Right cardiac atrium (tissue), 5 donors: ENCODE measurements at regions not wholly inside any gene's neighbourhood (a gene's known extent, or its start where the extent isn't known, plus 50 kb on each side); places are given as distances from the start of the nearest gene placed in this dataset.

Experiments used
- ATAC-seq, 2 donors: fragments of 200-7000 bp; cut with Tn5 transposase; one replicate each; pipeline versions ENCODE4 v1.8.0 to v1.9.1; 2020; ENCODE audit warnings: moderate library complexity in 2 of 2, mild to moderate bottlenecking in 1 of 2
- DNase-seq, 3 donors: peaks; one replicate each; pipeline ENCODE4 v3.0.0-alpha.2; 2020
- H3K27ac ChIP-seq: one replicate; pipeline ENCODE4 v1.5.1; 2013; ENCODE audit warnings: mild to moderate bottlenecking, low read length, control low read depth, moderate library complexity
- H3K27me3 ChIP-seq: one replicate; pipeline ENCODE4 v1.6.1; 2013; ENCODE audit not compliant: control insufficient read depth, insufficient read depth
- H3K4me1 ChIP-seq: one replicate; pipeline ENCODE4 v1.6.1; 2013; ENCODE audit warnings: low read length; ENCODE audit not compliant: control insufficient read depth, insufficient read depth
- H3K4me3 ChIP-seq: one replicate; pipeline ENCODE4 v1.5.1; 2013; ENCODE audit warnings: low read length, control low read depth
- H3K9me3 ChIP-seq: one replicate; pipeline ENCODE4 v1.6.1; 2013; ENCODE audit warnings: low read length; ENCODE audit not compliant: control insufficient read depth
- WGBS: extraction: QIAGEN DNeasy Blood & Tissue Kit; methylation state at CpG from one replicate; pipeline ENCODE4 v1.1.7; 2013; 5-methylcytosine and 5-hydroxymethylcytosine counted together
- intact Hi-C, 4 donors: fragments of 100-400 bp; cut with DNase I; formaldehyde crosslinking; loops; one replicate each; pipeline versions ENCODE4 v1.11.0 to v1.14.0; 2022 to 2023
- donor health status: healthy with polysubstance abuse.
- donor health status: DM: no; HTN: yes; CAD: no.
- donor health status: DM: no; HTN: no; CAD: no.
- donor health status: DM: no; HTN: yes; CAD: no; lungs with severe emphysema.
- donor health status: DM: yes; HTN: yes; CAD: no.

DNA sequence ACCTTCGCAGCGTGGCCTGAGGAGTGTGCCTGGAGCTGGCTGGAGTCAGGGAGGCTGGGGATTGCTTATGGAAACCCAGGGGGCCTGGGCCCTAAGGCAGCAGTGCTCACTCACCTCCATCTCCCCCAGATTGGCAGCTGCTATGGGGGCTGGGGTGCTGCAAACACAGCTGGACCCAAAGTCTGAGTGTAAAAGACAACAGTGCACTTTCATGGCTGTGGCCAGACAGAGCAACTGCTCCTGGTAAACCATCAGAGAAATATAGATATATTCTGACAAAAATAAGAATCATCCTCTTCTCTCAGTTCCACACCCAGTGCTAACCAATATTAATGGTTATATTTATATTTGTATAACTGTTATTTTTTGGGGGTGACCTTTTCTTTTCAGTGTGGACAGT, 123.9 kb downstream of the TENT4A start:
- no peak for DNase-seq
- ATAC-seq: no peak
- Histone ChIP-seq H3K27ac (no peak overlapping the region), H3K4me1 (no peaks in the 10 kb centered on the region), H3K4me3 (no peak overlapping the region), H3K27me3 (no peaks in the 10 kb centered on the region), H3K9me3 (peaks cover 3% of the 10 kb centered on the region)
- intact Hi-C loops: no loop called here
- 31% methylated on average over 2 of the region's 2 CpGs for WGBS

DNA sequence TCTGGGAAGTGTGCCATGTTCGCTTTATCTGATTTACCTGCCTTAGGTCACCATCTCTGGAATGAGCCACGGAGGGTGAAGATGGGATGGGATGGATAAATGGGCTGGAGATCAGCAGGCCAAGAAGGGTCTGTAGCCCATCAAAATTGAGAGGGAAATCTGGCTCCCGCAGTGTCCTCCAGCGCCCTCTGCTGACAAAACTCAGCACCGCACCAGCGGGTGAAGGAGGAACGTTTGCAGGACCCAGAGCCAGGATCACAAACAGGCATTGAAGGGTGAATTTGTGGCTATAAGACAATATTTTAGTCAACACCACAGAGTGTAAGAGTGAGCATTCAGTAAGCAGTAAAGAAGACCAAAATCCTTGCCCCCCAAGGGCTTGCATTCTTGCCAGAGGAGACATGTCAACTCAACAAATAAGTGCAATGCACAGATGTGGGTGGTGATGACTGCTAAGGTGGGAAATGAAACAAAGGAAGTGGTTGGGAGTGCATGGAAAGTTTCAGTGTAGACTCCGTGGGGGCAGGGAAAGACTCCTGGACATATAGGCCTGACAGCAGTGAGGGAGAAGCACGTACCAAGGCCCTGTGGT, 124.4 kb downstream of the TENT4A start:
- no peak for ATAC-seq
- Histone ChIP-seq H3K4me1 (no peaks in the 10 kb centered on the region), H3K27me3 (no peaks in the 10 kb centered on the region), H3K9me3 (peaks cover 3% of the 10 kb centered on the region), H3K4me3 (no peak overlapping the region), H3K27ac (no peak overlapping the region)
- intact Hi-C loops: no loop called here
- 48% methylated on average over 9 of the region's 9 CpGs for WGBS
- DNase-seq: peak in 1 of 3 donors; percentile 62

DNA sequence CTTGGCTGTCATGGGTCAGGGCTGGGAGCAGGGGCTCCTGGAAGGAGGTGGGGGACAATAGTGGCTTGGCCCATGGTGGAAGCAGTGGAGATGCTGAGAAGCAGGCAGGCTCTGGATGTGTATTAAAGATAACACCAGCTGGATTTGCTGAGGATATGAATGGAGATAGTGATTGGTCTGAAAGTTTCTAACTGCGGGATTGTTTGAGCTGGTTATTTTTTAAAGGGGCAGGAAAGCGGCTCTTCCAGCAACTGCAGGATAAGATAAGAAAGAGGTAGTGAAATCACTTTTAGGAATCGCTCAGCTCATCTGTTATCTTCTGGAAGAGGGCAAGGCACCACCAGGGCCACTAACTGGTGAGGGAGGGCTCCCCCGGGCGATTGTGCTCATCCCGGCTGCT, 125.5 kb downstream of the TENT4A start:
- H3K27ac ChIP-seq: no peak overlapping the region
- H3K9me3 ChIP-seq: peaks cover 3% of the 10 kb centered on the region
- H3K4me3 ChIP-seq: no peak overlapping the region
- no peaks in the 10 kb centered on the region for H3K27me3 ChIP-seq
- H3K4me1 ChIP-seq: no peaks in the 10 kb centered on the region
- DNase-seq (no peak), ATAC-seq (no peak)
- intact Hi-C loops: no loop called here
- WGBS: 21% methylated on average over 6 of the region's 6 CpGs

DNA sequence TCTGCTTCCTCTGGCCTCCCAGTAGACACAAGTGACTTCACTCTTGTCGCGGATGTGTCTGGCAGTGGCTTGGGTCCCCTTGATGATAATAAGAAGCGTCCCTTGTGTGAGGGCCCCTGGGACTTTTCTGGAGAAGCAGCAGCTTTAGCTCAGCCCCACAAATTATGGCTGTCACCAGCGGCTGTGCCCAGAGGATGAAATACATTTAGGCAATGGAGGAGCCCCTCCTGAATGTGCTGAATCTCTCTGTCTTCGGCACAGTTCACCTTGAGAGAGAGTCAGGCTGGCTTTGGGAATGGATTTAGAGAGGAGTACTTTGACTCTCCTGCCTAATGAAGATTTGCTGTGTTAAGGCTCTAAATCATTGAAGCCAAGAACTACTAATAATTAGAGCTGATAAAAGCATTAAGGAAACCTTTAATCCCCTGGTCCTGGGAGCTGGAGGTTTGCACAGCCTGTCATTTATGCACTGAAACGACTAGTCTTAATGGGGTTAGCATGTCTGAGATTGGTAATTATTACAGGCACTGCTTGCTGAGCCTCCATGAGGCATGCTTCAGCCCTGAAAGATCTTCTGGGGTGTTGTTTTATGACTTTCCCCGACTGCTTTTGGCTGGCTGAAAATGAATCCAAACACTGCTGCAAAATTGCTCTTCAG, 127.0 kb downstream of the TENT4A start:
- ATAC-seq: no peak
- H3K4me1 ChIP-seq: no peaks in the 10 kb centered on the region
- peaks cover 3% of the 10 kb centered on the region for H3K9me3 ChIP-seq
- H3K27me3 ChIP-seq: no peaks in the 10 kb centered on the region
- no peak for DNase-seq
- H3K27ac ChIP-seq: no peak overlapping the region
- intact Hi-C loops: no loop called here
- H3K4me3 ChIP-seq: no peak overlapping the region
- 48% methylated on average over 7 of the region's 7 CpGs for WGBS

DNA sequence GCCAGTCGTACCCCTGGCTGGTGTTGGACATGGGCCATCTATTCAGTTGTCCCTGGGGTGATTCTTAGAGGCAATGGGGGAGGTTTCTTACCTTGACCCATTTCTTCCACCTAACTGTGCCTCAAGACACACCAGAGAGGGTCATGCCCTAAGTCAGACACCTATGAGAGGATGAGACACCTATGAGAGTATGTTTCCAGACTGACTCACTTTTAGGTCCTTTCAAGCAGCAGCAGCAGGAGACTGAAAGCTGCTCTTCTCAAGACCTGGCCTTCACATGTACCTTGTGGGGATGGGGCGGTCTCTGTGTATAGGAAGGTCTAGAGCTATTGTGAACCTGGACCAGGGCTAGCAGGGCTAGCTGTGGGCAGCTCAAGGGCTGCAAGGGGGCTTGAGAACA, 130.1 kb downstream of the TENT4A start:
- WGBS: 82% methylated on average over 2 of the region's 2 CpGs
- H3K4me3 ChIP-seq: no peak overlapping the region
- intact Hi-C loops: no loop called here

DNA sequence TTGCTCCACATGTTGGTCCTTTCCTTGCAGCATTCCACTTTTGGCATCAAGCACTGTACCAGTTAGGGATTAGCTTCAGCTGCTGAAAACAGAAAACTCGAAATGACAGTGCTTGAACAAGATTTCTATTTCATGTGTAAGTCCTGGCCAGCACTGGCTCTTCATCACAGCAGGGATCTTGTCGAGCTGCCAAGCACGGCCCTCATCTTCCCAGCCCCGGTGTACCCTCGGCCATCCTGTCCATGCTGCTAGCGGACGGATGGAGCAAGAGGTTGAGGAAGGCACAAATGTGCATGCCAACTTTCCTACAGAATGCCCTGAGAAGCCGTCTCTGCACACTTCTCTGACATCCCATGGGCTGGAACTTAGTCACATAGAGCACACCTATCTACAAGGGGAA, 130.6 kb downstream of the TENT4A start:
- 81% methylated on average over 8 of the region's 8 CpGs for WGBS
- ATAC-seq: no peak
- no peak overlapping the region for H3K27ac ChIP-seq
- no peaks in the 10 kb centered on the region for H3K9me3 ChIP-seq
- DNase-seq: no peak
- intact Hi-C loops: no loop called here
- H3K4me1 ChIP-seq: no peaks in the 10 kb centered on the region
- H3K27me3 ChIP-seq: no peaks in the 10 kb centered on the region
- H3K4me3 ChIP-seq: no peak overlapping the region

More for the DNA sequence above, 130.1 kb downstream of the TENT4A start:
- H3K27ac ChIP-seq: no peak overlapping the region
- no peaks in the 10 kb centered on the region for H3K9me3 ChIP-seq
- DNase-seq (no peak), ATAC-seq (no peak)
- no peaks in the 10 kb centered on the region for H3K4me1 ChIP-seq
- H3K27me3 ChIP-seq: no peaks in the 10 kb centered on the region

DNA sequence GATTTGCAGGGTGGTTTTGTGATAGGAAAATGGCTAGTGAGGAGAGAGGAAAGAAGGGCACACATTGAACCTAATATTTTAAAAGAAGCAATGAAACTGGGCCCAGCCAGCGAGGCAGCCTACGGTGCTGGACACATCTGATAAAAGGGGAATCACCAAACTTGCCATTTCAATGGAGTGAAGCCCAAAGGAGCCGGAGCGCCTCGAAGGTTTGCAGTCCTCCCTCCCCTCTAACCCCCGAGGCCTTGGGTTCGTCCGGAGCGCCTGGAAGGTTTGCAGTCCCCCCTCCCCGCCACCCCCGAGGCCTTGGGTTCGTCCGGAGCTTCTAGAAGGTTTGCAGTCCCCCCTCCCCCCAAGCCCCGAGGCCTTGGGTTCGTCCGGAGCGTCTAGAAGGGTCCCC, 132.6 kb downstream of the TENT4A start:
- Histone ChIP-seq H3K27ac (no peak overlapping the region), H3K27me3 (no peaks in the 10 kb centered on the region), H3K4me3 (no peak overlapping the region), H3K9me3 (no peaks in the 10 kb centered on the region), H3K4me1 (no peaks in the 10 kb centered on the region)
- 87% methylated on average over 17 of the region's 17 CpGs for WGBS
- no peak for DNase-seq
- intact Hi-C loops: no loop called here
- ATAC-seq: no peak

DNA sequence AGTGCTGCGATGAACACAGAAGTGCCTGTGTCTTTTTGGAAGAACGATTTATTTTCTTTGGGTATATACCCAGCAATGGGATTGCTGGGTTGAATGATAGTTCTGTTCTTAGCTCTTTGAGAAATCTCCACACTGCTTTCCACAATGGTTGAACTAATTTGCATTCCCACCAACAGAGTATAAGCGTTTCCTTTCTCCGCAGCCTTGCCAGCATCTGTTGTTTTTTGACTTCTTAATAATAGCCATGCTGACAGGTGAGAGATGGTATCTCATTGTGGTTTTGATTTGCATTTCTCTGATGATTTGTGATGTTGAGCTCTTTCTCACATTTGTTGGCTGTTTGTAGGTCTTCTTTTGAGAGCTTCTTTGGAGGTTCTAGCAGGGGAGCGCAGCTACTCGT, 134.6 kb downstream of the TENT4A start:
- intact Hi-C loops: no loop called here

DNA sequence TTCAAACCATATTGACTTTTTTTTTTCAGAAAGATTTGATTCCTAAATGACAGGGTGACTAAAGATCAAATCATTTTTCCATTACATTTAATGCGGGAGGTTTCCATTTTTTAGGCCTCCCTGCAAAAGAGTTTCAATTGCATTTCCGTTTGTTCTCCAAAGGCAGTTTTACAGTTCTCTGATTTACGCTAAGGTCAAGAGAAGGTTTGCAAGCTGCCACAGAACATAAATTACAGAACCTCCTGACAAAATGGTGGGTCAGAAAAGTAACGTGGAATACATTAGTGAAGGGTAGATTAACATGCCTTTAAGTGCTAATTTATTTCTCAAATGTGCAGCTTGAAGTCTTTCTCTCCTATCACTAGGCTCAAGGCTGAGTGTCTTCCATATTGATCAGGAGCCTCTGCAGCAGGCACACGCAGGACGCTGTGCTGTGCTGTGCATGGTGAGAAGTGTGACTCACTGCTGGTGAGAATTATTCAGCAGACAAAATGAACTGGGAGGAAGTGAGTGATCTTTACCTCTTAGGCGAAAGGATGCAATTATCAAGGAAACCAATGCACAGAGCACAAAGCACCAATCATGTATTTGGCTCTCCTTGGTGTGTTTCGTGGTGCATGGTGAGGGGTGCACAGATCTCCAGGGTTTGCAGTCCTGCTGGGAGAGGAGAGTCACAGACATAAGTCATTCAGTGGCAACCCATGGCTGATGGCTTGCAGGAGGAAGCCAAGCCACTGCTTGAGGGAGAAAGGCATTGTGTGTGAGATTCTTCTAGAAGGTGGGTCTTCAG, 136.3 kb downstream of the TENT4A start:
- Histone ChIP-seq H3K4me1 (no peaks in the 10 kb centered on the region), H3K9me3 (peaks cover 4% of the 10 kb centered on the region), H3K4me3 (no peak overlapping the region), H3K27ac (no peak overlapping the region), H3K27me3 (no peaks in the 10 kb centered on the region)
- DNase-seq (no peak), ATAC-seq (no peak)
- 75% methylated on average over 8 of the region's 8 CpGs for WGBS
- intact Hi-C loops: no loop called here

More for the DNA sequence above, 134.6 kb downstream of the TENT4A start:
- H3K27ac ChIP-seq: no peak overlapping the region
- DNase-seq (no peak), ATAC-seq (no peak)
- WGBS: 88% methylated on average over 6 of the region's 6 CpGs
- H3K4me1 ChIP-seq: no peaks in the 10 kb centered on the region
- no peaks in the 10 kb centered on the region for H3K27me3 ChIP-seq
- H3K4me3 ChIP-seq: no peak overlapping the region
- peaks cover 4% of the 10 kb centered on the region for H3K9me3 ChIP-seq

DNA sequence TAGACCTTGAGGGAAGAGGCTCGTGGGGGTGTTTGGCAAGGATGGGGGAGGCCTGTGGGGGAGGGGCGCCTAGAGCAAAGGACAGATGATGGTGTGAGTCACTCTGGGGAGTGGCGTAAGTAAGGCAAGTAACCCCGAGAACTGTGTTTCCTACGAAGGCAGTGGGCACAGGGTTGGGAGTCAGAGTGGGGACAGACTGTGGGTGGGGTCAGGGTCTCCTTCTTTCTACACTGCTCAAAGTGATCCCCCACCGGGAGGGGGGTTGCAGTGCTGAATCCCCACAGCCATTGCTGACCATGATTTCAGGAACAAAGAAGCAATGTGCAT, 136.8 kb downstream of the TENT4A start:
- H3K27me3 ChIP-seq: no peaks in the 10 kb centered on the region
- H3K27ac ChIP-seq: no peak overlapping the region
- WGBS: 66% methylated on average over 6 of the region's 6 CpGs
- ATAC-seq (no peak), DNase-seq (no peak)
- peaks cover 4% of the 10 kb centered on the region for H3K9me3 ChIP-seq
- no peaks in the 10 kb centered on the region for H3K4me1 ChIP-seq
- no peak overlapping the region for H3K4me3 ChIP-seq
- intact Hi-C loops: no loop called here

DNA sequence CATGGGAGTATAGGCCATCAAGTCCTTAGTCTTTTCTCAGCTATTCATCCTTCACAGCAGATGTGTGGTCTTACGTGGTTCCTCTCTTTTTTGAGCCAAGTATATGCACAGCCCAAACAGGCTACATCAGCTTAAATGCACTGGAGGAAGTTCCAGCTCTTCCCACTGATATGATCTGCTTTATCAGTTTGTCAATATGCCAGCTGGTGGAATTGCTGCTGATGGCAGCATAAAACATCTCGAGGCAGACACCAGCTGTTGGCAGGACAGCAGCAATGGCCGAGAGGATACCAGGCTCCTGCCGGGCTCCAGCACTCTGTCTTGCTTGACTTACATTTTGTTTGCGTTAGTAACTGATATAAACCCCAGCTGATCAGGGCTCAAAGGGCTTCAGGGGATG, 143.4 kb downstream of the TENT4A start:
- H3K4me3 ChIP-seq: no peak overlapping the region
- H3K27me3 ChIP-seq: no peaks in the 10 kb centered on the region
- DNase-seq (no peak), ATAC-seq (no peak)
- H3K27ac ChIP-seq: no peak overlapping the region
- H3K9me3 ChIP-seq: peaks cover 3% of the 10 kb centered on the region
- H3K4me1 ChIP-seq: no peaks in the 10 kb centered on the region
- intact Hi-C loops: no loop called here
- 51% methylated on average over 5 of the region's 5 CpGs for WGBS
